ENCODE measurements at regions not wholly inside any gene's neighbourhood (a gene's known extent, or its start where the extent isn't known, plus 50 kb on each side); places are given as distances from the start of the nearest gene placed in this dataset.

DNA sequence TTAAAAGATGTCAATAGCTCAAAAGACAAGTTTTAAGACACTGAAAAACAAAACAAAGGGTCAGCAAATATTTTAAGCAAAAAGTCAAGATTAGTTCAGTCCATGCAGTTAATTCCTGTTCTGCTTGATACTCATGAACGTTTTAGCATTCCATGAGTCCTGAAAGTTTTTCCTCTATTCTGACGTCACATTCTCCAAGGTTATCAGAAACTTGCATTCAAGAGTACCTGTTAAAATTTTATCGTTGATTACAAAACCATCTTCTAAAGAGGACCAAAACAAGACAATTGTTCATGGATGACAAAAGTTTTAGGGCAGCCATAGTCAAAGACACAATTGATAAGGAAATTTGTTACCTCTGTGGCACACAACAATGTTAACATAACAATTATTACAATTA is 52.5 kb upstream of the VOPP1 start:
- DNase-seq = no peak

DNA sequence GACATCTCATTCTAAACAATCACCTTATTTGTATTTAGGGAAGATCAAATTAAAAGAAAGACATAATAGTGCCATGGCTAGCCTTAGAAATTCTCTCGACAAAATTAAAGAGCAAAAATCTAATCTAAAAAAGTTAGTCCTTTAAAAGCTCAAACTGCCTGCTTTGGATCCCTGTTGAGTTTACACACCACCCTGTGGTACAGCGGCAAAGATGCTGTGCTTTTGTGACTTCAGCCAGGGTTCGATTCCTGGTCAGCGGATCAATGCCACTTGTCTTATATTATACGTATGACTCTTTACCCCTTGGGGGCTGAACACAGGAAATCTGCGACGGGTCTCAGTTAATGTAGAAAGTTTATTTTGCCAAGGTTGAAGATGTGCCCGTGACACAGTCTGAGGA is 51.3 kb upstream of the VOPP1 start:
- no peak for DNase-seq

DNA sequence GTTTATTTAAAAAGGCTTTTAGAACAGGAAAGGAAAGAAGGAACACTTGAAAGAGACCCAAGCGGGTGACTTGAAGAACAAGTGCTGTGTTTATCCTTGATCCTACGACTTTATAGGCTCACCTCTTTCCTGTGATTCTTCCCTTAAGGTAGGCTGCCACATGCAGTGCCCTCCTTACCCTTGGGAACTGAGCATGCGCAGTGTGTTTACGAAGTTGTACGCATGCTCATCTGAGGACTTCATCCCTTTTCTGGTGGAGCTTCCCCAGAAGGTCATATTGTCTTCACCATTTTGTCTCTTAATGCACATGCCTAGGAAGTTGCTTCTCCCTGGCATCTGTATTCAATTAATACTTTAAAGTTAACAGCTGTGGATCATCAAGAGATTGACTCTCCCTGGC is 49.9 kb upstream of the VOPP1 start:
- no peak for DNase-seq
